Fibroblast of lung (primary cell): ENCODE measurements at regions not wholly inside any gene's neighbourhood (a gene's known extent, or its start where the extent isn't known, plus 50 kb on each side); places are given as distances from the start of the nearest gene placed in this dataset.

Experiments used
- DNase-seq, 2 donors: peaks; one replicate each; pipeline versions ENCODE4 v3.0.0 to v3.0.0-alpha.2; 2010; ENCODE audit warnings: low read depth in 2 of 2
- H2AFZ ChIP-seq: 2 replicates; pipeline ENCODE4 v1.5.1; 2012; ENCODE audit warnings: low read length, control low read depth, inconsistent platforms
- H3K27ac ChIP-seq: 2 replicates; pipeline ENCODE4 v1.5.1; 2011; ENCODE audit warnings: low read length, control low read depth; ENCODE audit not compliant: insufficient read depth
- H3K27me3 ChIP-seq: 2 replicates; pipeline ENCODE4 v1.5.1; 2011; ENCODE audit warnings: mild to moderate bottlenecking, low read length; ENCODE audit not compliant: control insufficient read depth, insufficient read depth
- H3K36me3 ChIP-seq: 2 replicates; pipeline ENCODE4 v1.5.1; 2011; ENCODE audit warnings: low read length; ENCODE audit not compliant: control insufficient read depth, insufficient read depth
- H3K4me1 ChIP-seq: 2 replicates; pipeline ENCODE4 v1.5.1; 2011; ENCODE audit warnings: low read length; ENCODE audit not compliant: control insufficient read depth, insufficient read depth; ENCODE audit errors: extremely low read depth
- H3K4me2 ChIP-seq: 2 replicates; pipeline ENCODE4 v1.5.1; 2011; ENCODE audit warnings: low read length, control low read depth; ENCODE audit not compliant: insufficient read depth; ENCODE audit errors: extremely low read depth
- H3K4me3 ChIP-seq, 4 experiments: fragments of 200-600 bp in 1 of 4; sonication (generic) in 1 of 4; replicated peaks in 1 of 4; 2 replicates each; pipeline ENCODE4 v1.5.1; 2011 to 2016; ENCODE audit warnings: low read length in 4 of 4, low read depth in 3 of 4, mild to moderate bottlenecking in 3 of 4, control low read depth in 2 of 4, inconsistent platforms in 1 of 4, mixed read lengths in 1 of 4; ENCODE audit not compliant: insufficient read depth in 1 of 4; ENCODE audit errors: control extremely low read depth in 1 of 4
- H3K79me2 ChIP-seq: 2 replicates; pipeline ENCODE4 v1.5.1; 2012; ENCODE audit warnings: mild to moderate bottlenecking, low read length, inconsistent platforms; ENCODE audit not compliant: control insufficient read depth, insufficient read depth
- H3K9ac ChIP-seq: 2 replicates; pipeline ENCODE4 v1.5.1; 2011; ENCODE audit warnings: mild to moderate bottlenecking, low read length, control low read depth; ENCODE audit not compliant: insufficient read depth
- H3K9me3 ChIP-seq: 2 replicates; pipeline ENCODE4 v1.5.1; 2012; ENCODE audit warnings: low read depth, low read length; ENCODE audit not compliant: control insufficient read depth, insufficient read depth
- H4K20me1 ChIP-seq: 2 replicates; pipeline ENCODE4 v1.5.1; 2011; ENCODE audit warnings: low read length; ENCODE audit not compliant: control insufficient read depth, insufficient read depth; ENCODE audit errors: extremely low read depth
- CTCF ChIP-seq, 2 donors: IDR thresholded peaks in 1 of 2; conservative IDR thresholded peaks in 1 of 2; 1 replicate in 1 of 2; 2 replicates in 1 of 2; pipeline ENCODE4 v1.5.1; 2011 to 2012; ENCODE audit warnings: low read length in 2 of 2, control low read depth in 1 of 2, inconsistent platforms in 1 of 2, low read depth in 1 of 2, mild to moderate bottlenecking in 1 of 2
- EZH2 ChIP-seq: IDR thresholded peaks from 2 replicates; pipeline ENCODE4 v1.5.1; 2012; ENCODE audit warnings: low read length, control low read depth, mild to moderate bottlenecking; ENCODE audit errors: missing control alignments

- no peak overlapping the region for H3K4me3 ChIP-seq
- no peak for DNase-seq
These were observed 62.8 kb downstream of the KIF4B start for GRCh38 chr5:155076379-155076778.

DNA sequence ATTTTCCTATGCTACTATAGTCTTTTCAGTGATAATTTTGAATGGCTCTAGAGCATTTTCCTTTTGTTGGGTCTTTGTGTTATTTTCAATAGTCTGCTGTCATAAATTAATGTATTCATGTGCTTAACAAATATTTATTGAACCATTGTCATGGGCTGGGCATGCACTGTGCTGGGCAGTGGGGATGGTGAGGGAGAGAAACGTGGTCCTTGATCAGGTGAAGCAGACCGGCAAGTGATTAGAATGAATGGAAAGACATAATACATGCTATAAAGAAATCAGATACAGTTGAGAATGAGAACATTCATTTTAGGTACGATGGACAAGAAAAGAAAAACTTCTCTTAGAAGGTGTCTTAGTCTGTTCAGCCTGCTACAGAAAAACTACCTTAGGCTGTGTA lies 66.1 kb downstream of the KIF4B start:
- Histone ChIP-seq H3K79me2 (no peaks in the 10 kb centered on the region), H2AFZ (no peak overlapping the region), H3K4me2 (no peak overlapping the region), H3K27me3 (no peaks in the 10 kb centered on the region), H3K36me3 (no peaks in the 10 kb centered on the region), H3K27ac (no peak overlapping the region), H3K4me3 (no peak overlapping the region), H3K9ac (no peak overlapping the region), H3K9me3 (no peaks in the 10 kb centered on the region), H3K4me1 (no peaks in the 10 kb centered on the region), H4K20me1 (no peaks in the 10 kb centered on the region)
- TF ChIP-seq EZH2 = no peak
- no peak for TF ChIP-seq CTCF (conservative IDR thresholded peaks at IDR 0.05 in 1 of 2, IDR thresholded peaks at IDR 0.05 in 1 of 2; ENCODE audit: low read depth in 1 of 2, low read length in 2 of 2)
- DNase-seq = no peak

More at GRCh38 chr5:155076379-155076778, 62.8 kb downstream of the KIF4B start:
- Histone ChIP-seq H2AFZ (no peak overlapping the region), H3K9me3 (no peaks in the 10 kb centered on the region), H4K20me1 (no peaks in the 10 kb centered on the region), H3K36me3 (no peaks in the 10 kb centered on the region), H3K79me2 (no peaks in the 10 kb centered on the region), H3K9ac (no peak overlapping the region), H3K27me3 (no peaks in the 10 kb centered on the region), H3K4me1 (no peaks in the 10 kb centered on the region), H3K27ac (no peak overlapping the region), H3K4me2 (no peak overlapping the region)
- TF ChIP-seq EZH2 = no peak

DNA sequence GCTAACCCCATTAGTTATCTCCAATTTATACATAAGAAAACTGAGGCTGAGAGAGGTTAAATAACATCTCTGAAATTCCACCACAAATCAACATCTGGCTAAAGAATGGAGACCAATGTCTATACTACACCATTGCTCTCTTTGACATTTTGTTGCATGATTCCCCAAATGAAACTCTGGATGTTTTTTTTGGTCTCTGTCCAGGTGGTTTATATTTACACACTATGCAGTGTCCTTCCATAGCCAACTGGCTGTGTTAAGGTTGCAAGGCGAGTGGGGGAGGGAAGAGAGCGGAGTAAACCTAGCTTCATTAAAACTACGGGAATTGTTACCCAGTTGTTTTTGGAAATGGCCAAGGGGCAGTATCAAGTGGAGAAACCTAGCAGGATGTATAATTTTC lies 67.2 kb downstream of the KIF4B start:
- H3K27ac ChIP-seq = no peak overlapping the region
- H3K27me3 ChIP-seq = no peaks in the 10 kb centered on the region
- no peaks in the 10 kb centered on the region for H3K4me1 ChIP-seq
- H2AFZ ChIP-seq = no peak overlapping the region
- no peaks in the 10 kb centered on the region for H3K9me3 ChIP-seq
- TF ChIP-seq EZH2 (no peak), CTCF (conservative IDR thresholded peaks at IDR 0.05 in 1 of 2, IDR thresholded peaks at IDR 0.05 in 1 of 2; ENCODE audit: low read depth in 1 of 2, low read length in 2 of 2) (no peak)
- no peaks in the 10 kb centered on the region for H3K36me3 ChIP-seq
- H3K79me2 ChIP-seq = no peaks in the 10 kb centered on the region
- H3K9ac ChIP-seq = no peak overlapping the region
- H3K4me3 ChIP-seq = no peak overlapping the region
- DNase-seq = peak; percentile 6 to 18
- H3K4me2 ChIP-seq = no peak overlapping the region
- no peaks in the 10 kb centered on the region for H4K20me1 ChIP-seq
